GM06990 (cell line): ENCODE measurements at regions not wholly inside any gene's neighbourhood (a gene's known extent, or its start where the extent isn't known, plus 50 kb on each side); places are given as distances from the start of the nearest gene placed in this dataset.

Source experiments
- DNase-seq: peaks from one replicate; pipeline ENCODE4 v3.0.0-alpha.2; 2011; ENCODE audit not compliant: insufficient read length; ENCODE audit errors: extremely low read depth
- H3K27me3 ChIP-seq: replicated peaks from 2 replicates; pipeline ENCODE4 v1.6.0; 2011; ENCODE audit warnings: low read length; ENCODE audit not compliant: control insufficient read depth, insufficient read depth
- H3K36me3 ChIP-seq: 2 replicates; pipeline ENCODE4 v1.5.1; 2011; ENCODE audit warnings: low read length; ENCODE audit not compliant: control insufficient read depth, insufficient read depth
- H3K4me3 ChIP-seq: replicated peaks from 2 replicates; pipeline ENCODE4 v1.5.1; 2011; ENCODE audit warnings: low read depth, mild to moderate bottlenecking, control low read depth, low read length
- TF ChIP-seq, protein P1 (sequence below): IDR thresholded peaks from 2 replicates; pipeline ENCODE4 v1.5.1; 2011; ENCODE audit warnings: low read length, control low read depth, mild to moderate bottlenecking, inconsistent platforms; ENCODE audit not compliant: insufficient read depth, poor library complexity, severe bottlenecking

DNA sequence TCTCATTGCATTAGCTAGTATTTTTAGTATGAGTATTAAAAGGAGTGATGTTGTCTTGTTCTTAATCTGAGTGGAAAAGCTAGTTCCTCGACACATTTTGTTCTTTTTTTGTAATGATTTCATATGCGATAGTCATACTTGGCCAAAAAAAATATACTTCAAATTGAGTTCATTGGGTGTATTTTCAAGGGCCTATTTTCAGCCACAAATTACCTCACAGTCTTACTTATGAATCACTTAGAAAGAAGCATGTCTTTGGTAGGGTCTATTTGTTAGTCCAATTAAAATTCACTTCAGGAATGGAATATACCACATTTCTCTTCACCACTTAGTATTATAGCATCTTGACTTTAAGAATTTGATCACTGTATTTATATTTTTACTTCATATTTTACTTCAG is 337.2 kb downstream of the CDH11 start:
- no peak for DNase-seq
- TF ChIP-seq, protein P1, sequence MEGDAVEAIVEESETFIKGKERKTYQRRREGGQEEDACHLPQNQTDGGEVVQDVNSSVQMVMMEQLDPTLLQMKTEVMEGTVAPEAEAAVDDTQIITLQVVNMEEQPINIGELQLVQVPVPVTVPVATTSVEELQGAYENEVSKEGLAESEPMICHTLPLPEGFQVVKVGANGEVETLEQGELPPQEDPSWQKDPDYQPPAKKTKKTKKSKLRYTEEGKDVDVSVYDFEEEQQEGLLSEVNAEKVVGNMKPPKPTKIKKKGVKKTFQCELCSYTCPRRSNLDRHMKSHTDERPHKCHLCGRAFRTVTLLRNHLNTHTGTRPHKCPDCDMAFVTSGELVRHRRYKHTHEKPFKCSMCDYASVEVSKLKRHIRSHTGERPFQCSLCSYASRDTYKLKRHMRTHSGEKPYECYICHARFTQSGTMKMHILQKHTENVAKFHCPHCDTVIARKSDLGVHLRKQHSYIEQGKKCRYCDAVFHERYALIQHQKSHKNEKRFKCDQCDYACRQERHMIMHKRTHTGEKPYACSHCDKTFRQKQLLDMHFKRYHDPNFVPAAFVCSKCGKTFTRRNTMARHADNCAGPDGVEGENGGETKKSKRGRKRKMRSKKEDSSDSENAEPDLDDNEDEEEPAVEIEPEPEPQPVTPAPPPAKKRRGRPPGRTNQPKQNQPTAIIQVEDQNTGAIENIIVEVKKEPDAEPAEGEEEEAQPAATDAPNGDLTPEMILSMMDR = no peak
- no peaks in the 10 kb centered on the region for H3K27me3 ChIP-seq
- no peak overlapping the region for H3K4me3 ChIP-seq
- no peaks in the 10 kb centered on the region for H3K36me3 ChIP-seq

DNA sequence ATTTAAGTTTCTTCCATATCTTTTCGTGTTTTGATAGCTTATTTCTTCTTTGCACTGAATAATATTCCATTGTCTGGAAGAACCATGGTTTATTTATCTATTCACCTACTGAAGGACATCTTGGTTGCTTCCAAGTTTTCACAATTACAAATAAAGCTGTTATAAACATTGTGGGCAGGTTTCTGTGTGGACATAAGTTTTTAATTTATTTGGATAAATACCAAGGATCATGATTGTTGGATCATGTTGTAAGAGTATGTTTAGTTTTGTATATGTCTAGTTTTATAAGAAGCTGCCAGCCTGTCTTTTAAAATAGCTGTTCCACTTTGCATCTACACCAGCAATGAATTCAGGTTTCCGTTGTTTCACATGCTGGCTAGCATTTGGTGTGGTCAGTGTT is 339.4 kb downstream of the CDH11 start:
- no peak for DNase-seq
- TF ChIP-seq, protein P1 = no peak
- H3K36me3 ChIP-seq = no peaks in the 10 kb centered on the region
- no peak overlapping the region for H3K4me3 ChIP-seq
- H3K27me3 ChIP-seq = no peaks in the 10 kb centered on the region

DNA sequence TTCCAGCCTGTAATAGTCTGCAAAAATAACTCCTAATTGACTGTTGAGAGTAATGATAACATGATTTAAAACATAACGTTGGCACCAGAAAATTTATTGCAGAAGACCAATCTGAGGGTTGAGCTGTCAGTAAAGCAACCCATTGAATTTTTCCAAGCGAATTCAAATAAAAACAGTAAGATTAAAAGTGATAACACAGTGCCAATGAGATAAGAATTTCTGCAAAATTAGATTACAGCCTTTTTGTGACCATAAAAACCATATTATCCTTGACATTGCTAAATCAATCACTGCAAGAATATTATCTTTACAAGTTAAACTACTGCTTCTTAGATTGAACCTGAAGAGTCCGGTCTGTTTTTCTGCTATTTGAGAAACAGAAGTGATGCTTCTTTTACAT is 341.4 kb downstream of the CDH11 start:
- H3K4me3 ChIP-seq = no peak overlapping the region

DNA sequence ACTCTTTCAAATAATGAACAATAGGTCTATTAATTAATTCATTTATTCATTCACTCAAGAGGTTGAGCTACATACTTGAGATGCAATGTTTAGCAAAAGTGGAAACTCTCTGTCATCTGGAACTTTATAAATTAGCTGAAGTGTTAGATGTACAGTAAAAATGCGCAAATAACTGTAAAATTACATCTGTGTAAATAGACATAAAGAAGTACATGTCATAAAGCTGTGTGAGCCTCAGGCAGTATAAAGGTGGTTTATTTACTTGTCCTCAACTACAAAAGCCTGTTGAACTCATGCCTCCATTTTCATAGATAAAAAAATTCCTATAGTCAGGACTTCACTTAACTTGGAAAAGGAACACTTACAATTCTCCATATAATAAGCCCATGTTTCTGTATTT is 343.1 kb downstream of the CDH11 start:
- H3K4me3 ChIP-seq = no peak overlapping the region
- no peaks in the 10 kb centered on the region for H3K27me3 ChIP-seq
- H3K36me3 ChIP-seq = no peaks in the 10 kb centered on the region
- DNase-seq = no peak
- TF ChIP-seq, protein P1 = no peak

More for the DNA sequence above, 341.4 kb downstream of the CDH11 start:
- Histone ChIP-seq H3K27me3 (no peaks in the 10 kb centered on the region), H3K36me3 (no peaks in the 10 kb centered on the region)
- no peak for DNase-seq
- TF ChIP-seq, protein P1 = no peak

DNA sequence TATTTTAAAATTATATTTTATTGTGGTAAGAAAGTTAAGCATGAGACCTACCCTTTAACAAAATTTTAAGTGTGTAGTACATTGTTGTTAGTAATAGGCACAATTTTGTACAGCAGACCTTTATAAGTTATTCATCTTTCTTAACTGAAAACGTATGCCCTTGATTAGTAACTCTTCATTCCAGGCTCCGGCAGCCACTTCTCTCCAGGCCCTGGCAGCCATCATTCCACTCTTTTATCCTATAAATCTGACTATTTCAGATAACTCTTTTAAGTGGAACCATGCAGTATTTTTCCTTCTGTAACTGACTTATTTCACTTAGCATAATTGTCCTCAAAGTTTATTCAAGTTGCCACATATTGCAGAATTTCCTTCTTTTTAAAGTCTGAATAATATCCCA is 348.2 kb downstream of the CDH11 start:
- no peaks in the 10 kb centered on the region for H3K36me3 ChIP-seq
- TF ChIP-seq, protein P1 = no peak
- DNase-seq = no peak
- H3K4me3 ChIP-seq = no peak overlapping the region
- H3K27me3 ChIP-seq = no peaks in the 10 kb centered on the region

DNA sequence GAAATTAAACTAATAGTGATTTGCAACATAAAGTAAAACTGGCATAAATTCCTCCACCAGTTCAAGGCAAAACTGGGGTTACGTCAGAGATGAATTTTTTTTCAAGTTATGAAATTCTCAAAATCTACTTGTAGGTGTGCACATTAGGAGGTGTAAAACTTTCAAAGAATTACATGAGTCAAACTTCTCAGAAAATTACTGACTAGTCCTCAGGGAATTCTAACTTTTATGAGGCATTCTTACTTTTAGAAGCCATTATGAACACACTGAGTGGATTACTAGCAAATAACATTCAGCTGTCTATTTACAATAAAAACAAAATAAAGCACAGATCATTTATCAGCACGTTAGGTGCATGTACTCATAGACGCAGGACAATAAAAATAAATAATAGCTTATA is 348.7 kb downstream of the CDH11 start:
- no peak overlapping the region for H3K4me3 ChIP-seq
- TF ChIP-seq, protein P1 = no peak
- no peaks in the 10 kb centered on the region for H3K27me3 ChIP-seq
- H3K36me3 ChIP-seq = no peaks in the 10 kb centered on the region
- DNase-seq = no peak
